ENCODE measurements at regions not wholly inside any gene's neighbourhood (a gene's known extent, or its start where the extent isn't known, plus 50 kb on each side); places are given as distances from the start of the nearest gene placed in this dataset.
"Not testable (repeated sequence)": the region's sequence is repeated elsewhere in the genome, so short reads cannot be mapped to it uniquely, and the experiment has no call there.

DNA sequence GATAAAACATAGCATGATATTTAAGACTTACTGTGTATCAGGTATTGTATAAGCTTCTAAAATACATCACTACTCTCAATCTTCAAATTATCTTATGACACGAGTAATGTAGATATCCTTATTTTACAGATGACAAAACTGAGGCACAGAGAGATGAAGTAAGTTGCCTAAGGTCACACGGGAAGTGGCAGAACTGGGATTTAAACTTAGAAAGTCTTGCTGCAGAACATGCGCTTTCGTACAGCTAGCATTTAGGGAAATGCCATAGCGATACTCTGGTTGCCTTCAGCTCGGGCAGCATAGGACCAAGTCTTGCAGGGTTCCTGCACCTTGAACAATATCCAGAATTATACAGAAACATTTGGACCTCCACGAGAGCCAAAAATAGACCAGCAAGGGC is 162.4 kb downstream of the BRMS1L start:
- DNase-seq (ENCODE audit: low read depth), result no peak

DNA sequence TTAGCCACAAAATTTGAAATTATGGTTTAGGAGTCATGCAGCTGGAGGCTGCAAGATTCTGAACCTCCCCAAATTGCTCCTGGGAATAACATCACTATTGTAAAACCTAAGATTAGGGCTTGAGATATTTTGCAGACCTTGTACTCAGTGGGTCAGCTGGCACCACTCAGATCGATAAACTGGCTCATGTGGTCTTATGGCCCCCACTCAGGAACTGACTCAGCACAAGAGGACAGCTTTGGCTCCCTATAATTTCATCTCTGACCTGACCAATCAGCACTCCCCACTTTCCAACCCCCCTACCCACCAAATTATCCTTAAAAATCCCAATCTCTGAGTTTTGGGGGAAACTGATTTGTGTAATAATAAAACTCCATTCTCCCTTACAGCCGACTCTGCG is 161.6 kb downstream of the BRMS1L start:
- no peak for DNase-seq (ENCODE audit: low read depth)

DNA sequence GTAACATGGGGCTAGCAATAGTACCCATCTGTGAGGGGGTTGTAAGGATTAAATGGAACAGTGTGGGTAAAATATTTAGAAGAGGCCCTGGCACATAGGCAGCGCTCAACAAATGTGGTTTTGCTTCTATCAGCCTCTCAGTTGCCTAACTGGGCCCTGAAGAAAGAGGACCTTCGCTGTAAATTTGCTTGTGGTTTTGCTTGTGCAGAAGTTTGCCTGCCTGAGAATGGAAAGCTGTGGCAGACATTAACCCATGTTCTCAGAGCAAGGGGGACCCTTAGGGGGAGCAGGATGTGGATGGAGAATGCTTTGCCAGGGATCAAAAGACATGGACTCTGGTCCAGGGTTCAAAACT is 160.1 kb downstream of the BRMS1L start:
- no peak for DNase-seq (ENCODE audit: low read depth)

DNA sequence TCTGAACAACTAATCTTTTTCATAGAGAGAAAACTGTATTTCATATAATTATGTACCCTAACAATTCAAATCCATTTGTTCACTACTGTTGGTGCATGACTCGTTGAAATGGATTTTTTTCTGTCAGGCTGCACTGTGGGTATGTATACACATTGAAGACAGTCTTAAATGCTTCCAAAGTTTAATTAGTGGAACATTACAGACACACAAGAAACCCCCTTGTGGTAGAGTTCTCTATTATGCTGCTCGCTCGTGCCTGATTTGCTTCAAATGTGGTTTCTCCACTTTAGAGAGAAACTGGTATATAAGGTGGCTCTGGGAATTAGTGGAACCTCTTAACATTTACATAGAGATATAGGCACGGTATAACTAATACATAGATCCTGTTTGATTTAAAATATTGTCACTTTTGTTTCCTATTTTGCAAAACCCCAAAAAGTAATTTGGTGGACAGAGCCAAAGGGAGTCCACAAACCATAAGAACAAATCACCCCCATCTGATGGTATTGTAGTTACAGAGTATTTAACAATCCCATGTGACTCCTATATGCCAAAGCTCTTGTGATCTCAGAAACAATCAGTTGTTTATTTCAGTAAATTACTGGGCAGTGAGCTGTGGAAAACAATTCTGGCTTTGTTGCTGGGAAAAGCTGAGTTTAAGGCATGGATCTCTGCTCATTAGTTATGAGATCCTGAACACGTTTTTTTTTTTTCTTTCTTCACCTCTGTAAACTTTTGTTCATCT is 159.5 kb downstream of the BRMS1L start:
- no peak for DNase-seq (ENCODE audit: low read depth)

DNA sequence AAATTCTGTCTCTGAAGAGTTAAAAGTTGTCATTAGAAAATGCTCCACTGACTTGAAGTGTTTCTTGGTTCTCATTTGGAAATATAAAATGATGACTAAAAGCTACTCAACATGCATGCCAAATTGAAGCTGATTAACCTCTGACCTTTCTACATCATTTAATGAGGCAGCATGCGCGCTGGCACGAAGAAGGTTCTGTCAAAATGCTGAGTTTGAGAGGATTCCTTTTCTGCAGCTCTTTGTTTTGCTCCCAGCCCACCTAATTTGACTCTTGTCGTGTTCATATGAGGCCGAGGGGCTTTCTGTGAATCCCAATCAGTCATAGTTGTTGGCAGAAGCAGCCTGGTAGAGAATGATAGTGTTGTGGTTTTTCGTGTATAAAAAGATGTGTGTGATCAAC is 153.4 kb downstream of the BRMS1L start:
- no peak for DNase-seq (ENCODE audit: low read depth)

DNA sequence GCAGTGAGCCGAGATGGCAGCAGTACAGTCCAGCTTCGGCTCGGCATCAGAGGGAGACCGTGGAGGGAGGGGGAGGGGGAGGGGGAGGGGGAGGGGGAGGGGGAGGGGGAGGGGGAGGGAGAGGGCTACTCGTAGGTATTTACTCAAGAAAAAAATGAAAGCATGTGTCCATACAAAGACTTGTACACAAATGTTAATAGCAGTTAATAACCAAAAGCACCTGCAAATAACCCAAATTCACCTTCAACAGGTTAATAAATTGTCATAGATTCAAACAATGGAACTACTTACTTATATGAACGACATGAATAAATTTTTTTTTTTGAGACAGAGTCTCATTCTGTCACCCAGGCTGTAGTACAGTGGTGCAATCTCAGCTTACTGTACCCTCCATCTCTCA is 152.4 kb downstream of the BRMS1L start:
- no peak for DNase-seq (ENCODE audit: low read depth)

DNA sequence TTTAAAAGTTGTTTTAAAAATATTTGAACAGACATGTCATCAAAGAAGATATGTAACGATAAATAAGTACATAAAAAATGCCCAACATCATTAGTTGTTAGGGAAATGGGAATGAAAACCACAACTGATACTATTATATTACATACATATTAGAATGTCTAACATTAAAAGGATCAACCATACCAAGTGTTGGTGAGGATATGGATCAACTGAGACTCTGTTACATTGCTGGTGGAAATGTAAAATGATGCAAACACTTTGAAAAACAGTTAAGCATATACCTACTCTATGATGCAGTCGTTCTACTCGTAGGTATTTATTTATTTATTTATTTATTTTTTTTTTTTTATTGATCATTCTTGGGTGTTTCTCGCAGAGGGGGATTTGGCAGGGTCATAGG is 149.7 kb downstream of the BRMS1L start:
- DNase-seq (ENCODE audit: low read depth), result no peak

DNA sequence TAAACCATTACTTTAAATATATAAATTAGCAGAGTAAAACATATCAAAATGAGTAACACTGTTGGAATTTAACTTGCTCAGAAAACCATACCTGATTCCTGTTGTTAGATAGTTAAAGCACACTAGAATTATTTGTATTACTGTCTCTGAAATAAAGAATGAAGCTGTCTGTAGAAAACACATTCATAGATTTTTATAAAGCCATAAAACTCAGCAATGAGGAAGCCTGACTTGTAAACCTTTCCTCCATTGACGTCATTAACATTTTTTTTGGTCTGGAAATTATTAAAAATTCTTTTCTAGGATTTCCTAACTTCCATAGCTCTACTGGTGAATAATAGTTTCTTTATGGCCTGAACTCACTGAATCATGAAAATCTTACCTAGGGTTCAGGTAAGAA is 147.6 kb downstream of the BRMS1L start:
- DNase-seq (ENCODE audit: low read depth), result no peak

DNA sequence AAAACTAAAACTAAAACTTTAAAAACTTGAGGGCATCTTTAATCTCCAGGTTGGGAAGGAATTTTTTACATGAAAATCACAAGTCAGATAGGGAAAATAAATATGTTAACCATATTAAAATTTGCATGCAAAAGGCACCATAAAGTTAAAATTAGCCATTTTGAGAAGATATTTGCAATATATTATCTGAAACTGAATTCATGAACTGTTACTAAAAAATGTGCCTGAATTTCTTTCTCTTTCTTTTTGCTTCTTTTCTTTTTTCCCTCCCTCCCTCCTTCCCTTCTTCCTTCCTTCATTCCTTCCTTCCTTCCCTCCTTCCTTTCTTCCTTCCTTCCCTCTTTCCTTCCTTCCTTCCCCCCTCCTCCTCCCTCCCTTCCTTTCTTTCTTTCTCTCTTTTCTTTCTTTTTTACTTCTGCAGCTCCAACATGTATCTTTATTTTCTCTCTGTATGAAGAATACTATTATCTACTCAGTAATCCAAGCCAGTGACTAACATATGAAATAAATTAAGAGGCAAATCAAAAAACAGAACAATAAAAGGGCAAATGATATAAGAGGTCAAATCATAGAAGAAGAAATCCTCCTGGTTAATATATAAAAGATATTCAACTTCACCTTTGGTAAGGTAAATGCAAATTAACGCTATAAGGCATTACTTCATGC is 146.0 kb downstream of the BRMS1L start:
- no peak for DNase-seq (ENCODE audit: low read depth)

DNA sequence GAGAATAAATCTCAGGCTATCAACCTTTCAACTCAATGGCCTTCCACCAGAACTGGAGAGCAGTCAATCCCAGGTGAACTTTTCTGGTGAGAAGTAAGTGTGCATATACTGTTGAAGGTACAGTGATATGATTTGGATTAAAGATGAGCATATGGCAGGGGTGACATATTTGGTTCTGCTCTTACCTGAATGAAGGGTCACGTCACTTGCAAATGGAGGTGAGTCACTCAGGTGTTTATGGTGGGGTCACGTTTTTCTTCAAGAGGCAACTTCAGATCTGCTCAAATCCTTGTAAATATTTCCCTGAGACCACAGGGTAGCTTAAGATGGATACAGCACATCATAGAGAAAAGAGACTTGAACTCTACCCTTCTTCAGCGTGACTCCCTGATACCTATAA is 143.2 kb downstream of the BRMS1L start:
- DNase-seq (ENCODE audit: low read depth), result no peak

DNA sequence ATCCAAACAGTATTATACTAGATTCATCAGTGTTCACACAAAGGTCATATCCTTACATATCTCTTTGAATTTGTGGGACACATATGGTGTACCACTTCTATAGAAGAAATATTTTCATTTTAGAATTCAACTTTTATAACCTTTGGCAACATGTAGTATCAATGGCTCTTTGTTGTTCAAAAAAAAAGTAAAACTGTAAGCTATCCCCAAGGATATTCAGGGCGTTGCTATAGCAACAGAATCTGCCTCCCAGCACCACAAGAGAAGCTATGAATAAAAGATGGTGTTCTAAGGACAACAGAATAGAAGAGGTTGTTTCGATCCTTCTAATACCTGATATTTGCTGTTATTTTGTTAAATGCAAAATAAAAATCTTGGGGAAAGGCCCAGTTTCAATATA is 139.3 kb downstream of the BRMS1L start:
- no peak for DNase-seq (ENCODE audit: low read depth)

DNA sequence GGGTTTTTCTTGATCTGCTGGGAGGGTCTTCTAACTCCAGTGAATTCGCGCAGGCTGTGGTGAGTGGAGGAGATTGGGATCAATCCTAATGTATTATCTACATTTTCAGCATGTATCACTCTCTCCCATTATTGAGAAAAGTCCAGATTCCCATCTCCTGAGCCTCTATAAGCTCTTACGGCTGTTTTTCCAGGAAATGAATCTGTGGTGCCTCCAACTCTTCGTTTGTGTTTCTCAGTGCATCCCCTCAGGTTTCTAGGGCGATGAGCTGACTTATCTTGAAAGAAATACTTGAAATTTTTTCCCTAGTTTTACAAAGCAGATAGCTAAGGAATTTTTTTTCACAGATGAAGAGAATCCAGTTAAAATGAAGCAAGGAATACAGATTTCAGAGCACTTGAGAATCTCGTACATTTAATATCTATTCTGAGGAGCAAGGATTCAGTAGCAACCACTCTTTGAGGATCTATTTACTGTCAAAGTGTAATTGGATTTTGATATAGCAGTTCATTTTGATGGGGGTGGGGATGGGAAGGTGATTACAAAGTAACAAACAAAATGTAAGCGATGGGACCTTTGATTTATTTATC is 138.7 kb downstream of the BRMS1L start:
- DNase-seq (ENCODE audit: low read depth), result no peak

DNA sequence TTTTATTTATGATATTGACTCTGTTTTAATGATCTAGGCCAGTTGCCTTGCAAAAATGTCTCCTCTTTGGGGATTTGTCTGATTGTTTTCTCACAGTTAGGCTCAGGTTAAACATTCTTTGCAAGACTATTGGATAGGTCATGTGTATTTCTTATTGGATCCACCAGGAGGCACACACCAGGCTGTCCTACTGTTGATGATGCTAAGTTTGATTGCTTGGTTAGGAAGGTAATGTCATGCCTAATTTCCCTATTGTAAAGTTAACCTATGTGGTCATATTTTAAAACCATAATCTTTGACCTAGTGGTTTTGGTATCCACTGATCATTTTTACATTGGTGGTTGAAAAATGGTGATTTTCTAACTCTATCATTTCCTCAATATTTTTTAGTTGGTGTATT is 137.1 kb downstream of the BRMS1L start:
- no peak for DNase-seq (ENCODE audit: low read depth)

DNA sequence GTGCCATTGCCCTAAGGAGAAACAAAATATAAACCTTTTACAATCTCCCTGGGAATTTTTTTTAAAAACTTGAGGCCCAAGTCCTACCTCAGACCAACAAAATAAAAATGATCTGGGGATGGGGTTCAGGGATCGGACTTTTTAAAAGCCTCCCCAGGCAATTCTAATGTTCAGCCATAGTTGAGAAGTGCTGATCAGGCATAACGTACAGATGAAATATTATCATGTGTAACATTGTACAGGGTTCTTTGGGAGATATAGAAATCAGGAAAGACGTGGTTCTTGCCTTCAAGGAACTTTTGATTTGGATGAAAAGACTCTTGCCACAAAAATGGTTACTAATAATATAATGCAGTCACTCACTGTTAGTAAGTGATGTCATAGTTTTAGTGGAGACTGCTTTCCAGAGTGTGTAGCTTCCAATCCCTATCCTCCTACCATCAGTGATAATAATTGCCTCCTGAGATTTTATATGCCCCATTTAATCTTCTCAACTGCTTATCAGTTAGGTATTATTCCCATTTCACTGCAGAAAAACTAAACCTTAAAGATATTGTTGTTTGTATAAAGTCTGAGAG is 135.6 kb downstream of the BRMS1L start:
- no peak for DNase-seq (ENCODE audit: low read depth)

DNA sequence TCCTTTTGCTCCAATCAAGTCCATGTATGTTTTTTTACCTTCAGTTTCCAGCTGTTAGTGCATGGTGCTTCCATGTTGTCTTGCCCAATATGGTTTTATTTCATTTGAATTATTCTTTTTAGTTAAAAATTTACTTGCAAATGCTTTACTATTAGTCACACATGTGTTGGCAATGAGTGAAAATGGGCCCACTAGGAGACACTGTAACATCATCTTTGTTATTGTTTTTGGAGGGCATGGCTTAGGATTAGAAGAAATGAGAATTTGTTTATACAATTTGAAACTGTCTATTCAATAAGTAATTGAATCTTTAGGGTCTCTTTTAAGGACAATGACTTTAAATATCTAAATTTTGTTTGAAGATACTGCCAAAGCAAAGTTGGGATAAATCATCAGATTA is 133.7 kb downstream of the BRMS1L start:
- DNase-seq (ENCODE audit: low read depth), result no peak

DNA sequence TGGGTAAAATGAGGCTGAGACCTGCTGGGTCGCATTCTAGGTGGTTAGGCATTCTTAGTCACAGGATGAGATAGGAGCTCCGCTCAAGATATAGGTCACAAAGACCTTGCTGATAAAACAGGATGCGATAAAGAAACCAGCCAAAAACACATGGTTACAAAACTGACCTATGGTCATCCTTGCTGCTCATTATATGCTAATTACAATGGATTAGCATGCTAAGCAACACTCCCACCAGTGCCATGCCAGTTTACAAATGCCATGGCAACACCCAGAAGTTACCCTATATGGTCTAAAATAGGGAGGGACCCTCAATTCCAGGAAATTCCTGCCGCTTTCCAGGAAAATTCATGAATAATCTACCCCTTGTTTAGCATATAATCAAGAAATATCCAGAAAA is 132.4 kb downstream of the BRMS1L start:
- no peak for DNase-seq (ENCODE audit: low read depth)

DNA sequence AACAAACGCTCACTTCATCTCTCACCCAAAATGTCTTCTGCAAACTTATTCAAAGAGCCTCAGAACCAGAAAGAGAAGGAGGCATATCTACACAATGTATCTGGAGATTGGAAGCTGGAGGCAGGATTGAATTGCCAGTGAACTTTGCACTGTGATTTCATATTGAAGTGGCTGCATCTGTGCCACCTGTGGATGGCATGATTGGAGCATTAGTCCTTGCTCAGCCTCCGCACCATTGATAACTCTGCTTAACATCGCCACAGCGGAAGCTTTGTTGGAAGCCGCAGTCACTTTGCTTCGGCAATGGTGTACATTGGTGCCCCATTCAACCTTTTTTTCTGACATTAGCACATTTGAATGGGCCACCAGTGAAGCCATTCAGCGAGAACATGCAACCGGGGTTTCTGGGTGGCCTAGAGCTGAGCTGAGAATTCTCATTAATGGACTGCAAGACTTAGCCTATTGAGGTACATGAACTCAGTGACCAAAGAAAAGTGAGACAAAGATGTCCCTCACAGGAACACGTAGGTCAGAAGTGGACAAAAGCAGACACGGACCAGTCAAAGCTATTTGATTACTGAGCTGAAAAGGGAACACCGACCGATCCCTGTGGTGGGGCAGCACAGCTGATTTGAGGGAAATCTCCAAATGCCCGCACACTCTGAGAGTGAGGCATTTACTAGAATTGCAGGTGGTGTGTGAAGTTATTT is 130.4 kb downstream of the BRMS1L start:
- DNase-seq (ENCODE audit: low read depth), result no peak

DNA sequence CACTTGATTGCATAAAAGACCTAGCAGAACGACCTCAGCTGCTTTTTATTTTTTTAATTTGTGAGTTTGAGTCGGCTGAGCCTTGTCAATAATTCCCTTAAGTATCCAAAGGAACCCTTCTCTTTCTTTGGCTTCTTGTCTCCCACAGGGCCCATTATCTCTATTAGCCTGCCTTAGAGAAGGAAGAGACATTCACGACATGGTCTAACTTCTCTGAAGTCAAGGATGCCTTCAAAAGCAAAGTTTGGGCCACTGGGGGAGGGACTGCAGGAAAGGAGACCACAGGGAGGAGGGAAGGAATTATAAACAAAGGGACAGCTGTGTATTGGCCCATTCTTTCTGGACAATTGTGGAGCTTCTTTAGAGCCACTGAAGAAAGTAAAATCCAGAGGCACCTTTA is 126.4 kb downstream of the BRMS1L start:
- DNase-seq (ENCODE audit: low read depth), result no peak

DNA sequence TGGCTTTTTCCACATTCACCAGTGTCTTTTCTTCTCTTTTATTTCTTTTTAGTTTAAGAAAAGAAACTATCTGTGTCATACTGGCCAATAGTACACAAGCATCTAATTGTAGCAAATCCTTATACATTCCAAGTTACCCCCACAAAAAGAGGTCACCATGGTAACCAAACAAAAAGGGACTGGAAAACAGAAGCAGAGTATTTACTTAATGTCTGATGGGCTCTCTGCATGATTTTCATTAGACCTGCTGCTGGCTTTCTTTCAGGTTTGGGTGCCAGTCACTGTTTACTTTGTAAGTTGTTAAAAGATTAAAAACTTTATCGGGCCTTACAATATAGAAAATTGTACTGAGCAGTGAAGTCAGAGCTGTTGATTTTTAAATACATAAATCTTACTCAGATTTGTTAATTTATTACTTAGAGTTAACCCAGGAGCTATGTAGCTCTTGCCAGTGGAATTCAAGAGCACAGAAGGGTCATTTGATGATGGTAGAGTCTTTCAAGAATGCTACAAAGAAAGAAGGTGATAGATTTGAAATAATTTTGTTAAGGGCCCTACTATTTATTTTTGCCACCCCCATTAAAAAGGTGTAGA is 123.9 kb downstream of the BRMS1L start:
- no peak for DNase-seq (ENCODE audit: low read depth)

DNA sequence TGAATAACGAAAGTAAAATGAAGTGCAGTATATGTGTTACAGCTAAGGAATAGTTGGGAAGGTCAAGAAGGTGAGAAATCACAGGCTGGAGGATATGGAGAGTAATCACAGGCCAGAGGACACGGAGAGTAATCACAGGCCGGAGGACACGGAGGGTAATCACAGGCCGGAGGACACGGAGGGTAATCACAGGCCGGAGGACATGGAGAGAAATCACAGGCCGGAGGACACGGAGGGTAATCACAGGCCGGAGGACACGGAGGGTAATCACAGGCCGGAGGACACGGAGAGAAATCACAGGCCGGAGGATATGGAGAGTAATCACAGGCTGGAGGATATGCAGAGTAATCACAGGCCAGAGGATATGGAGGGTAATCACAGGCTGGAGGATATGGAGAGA is 121.8 kb downstream of the BRMS1L start:
- DNase-seq (ENCODE audit: low read depth), result not testable (repeated sequence)

DNA sequence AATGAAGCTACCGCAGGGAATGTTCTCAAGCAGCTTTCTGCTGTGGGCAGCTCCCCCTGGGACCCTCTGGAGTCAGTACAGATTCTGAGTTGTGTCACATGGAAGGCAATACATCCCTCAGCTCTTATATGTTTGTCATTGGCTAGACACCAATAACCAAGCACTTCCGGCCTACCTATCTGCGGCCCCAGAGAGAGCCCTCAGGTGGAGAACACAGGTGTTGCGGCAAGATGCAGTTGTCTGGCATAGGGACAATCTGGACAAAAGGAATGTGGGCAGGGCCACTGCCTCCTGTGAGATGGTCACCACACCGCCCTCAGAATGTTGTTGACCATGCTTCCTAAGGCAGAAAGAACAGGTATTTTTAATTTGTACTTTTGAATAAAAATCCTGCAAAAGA is 118.7 kb downstream of the BRMS1L start:
- DNase-seq (ENCODE audit: low read depth), result no peak

DNA sequence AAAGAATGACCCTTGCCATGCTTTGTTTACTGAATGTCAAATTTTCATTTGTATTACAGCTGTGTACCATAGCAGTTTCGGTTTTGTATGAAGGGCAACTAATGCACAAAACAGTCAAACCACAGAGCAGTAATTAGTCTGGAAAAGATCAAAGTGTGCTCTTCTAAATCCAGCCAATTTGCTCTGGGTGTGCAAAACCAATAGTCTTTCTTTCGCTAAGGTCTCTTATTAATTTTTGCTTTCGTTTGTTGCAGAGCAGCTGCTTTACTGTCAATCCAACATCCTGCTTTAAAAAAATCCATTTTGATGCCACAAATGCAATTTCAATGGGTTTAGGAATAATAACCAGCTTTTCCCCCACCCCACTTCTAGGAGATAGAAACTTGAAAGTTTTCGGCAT is 114.2 kb downstream of the BRMS1L start:
- DNase-seq (ENCODE audit: low read depth), result no peak
